SK-N-SH treated with all-trans-retinoic acid at 6 μM for 48 hours (cell line): ENCODE measurements at regions not wholly inside any gene's neighbourhood (a gene's known extent, or its start where the extent isn't known, plus 50 kb on each side); places are given as distances from the start of the nearest gene placed in this dataset.

Experiments
- ATAC-seq: fragments of 200-7000 bp; cut with Tn5 transposase; 3 replicates; pipeline ENCODE4 v1.9.1; 2020; ENCODE audit warnings: mild to moderate bottlenecking, moderate library complexity
- ARNTL ChIP-seq: fragments of 450-650 bp; formaldehyde crosslinking; IDR thresholded peaks from 2 replicates; pipeline ENCODE4 v1.5.0; 2020; ENCODE audit warnings: low read depth, mild to moderate bottlenecking, moderate library complexity, borderline replicate concordance
- CSDC2 ChIP-seq: fragments of 250-450 bp; sonication (Bioruptor Pico); IDR thresholded peaks from 2 replicates; pipeline ENCODE4 v1.5.0; 2020; ENCODE audit warnings: mild to moderate bottlenecking, moderate library complexity
- CSRNP3 ChIP-seq: fragments of 250-450 bp; sonication (Bioruptor Pico); IDR thresholded peaks from 2 replicates; pipeline ENCODE4 v1.5.1; 2021; ENCODE audit warnings: mild to moderate bottlenecking, moderate library complexity
- ESRRG ChIP-seq: fragments of 250-450 bp; sonication (Bioruptor Pico); IDR thresholded peaks from 2 replicates; pipeline ENCODE4 v1.6.1; 2021; ENCODE audit warnings: mild to moderate bottlenecking
- GLIS3 ChIP-seq: fragments of 250-450 bp; sonication (Bioruptor Pico); IDR thresholded peaks from 2 replicates; pipeline ENCODE4 v1.5.0; 2020; ENCODE audit warnings: mild to moderate bottlenecking, moderate library complexity
- ISL1 ChIP-seq: fragments of 250-450 bp; sonication (Bioruptor Pico); IDR thresholded peaks from 2 replicates; pipeline ENCODE4 v2.1.2; 2022; ENCODE audit warnings: mild to moderate bottlenecking, moderate library complexity
- PPARA ChIP-seq: fragments of 250-450 bp; sonication (Bioruptor Pico); IDR thresholded peaks from 2 replicates; pipeline ENCODE4 v1.5.0; 2020; ENCODE audit warnings: mild to moderate bottlenecking, borderline replicate concordance
- RARB ChIP-seq: fragments of 250-450 bp; sonication (Bioruptor Pico); IDR thresholded peaks from 2 replicates; pipeline ENCODE4 v1.8.0; 2021; ENCODE audit warnings: mild to moderate bottlenecking, moderate library complexity
- SNAI2 ChIP-seq: fragments of 250-450 bp; sonication (Bioruptor Pico); IDR thresholded peaks from 2 replicates; pipeline ENCODE4 v1.5.0; 2020; ENCODE audit warnings: mild to moderate bottlenecking, moderate library complexity
- TCF4 ChIP-seq: fragments of 250-450 bp; sonication (Bioruptor Pico); IDR thresholded peaks from 2 replicates; pipeline ENCODE4 v1.8.0; 2021; ENCODE audit warnings: mild to moderate bottlenecking, moderate library complexity, borderline replicate concordance
- TOX ChIP-seq: fragments of 250-450 bp; sonication (Bioruptor Pico); IDR thresholded peaks from 2 replicates; pipeline ENCODE4 v1.8.0; 2021; ENCODE audit warnings: mild to moderate bottlenecking, moderate library complexity, borderline replicate concordance
- TSHZ2 ChIP-seq: fragments of 250-450 bp; sonication (Bioruptor Pico); IDR thresholded peaks from 2 replicates; pipeline ENCODE4 v1.5.0; 2020; ENCODE audit warnings: mild to moderate bottlenecking, moderate library complexity
- ZFP3 ChIP-seq: fragments of 250-450 bp; sonication (Bioruptor Pico); IDR thresholded peaks from 2 replicates; pipeline ENCODE4 v1.5.0; 2020; ENCODE audit warnings: mild to moderate bottlenecking, moderate library complexity
- ZFP30 ChIP-seq: fragments of 450-650 bp; formaldehyde crosslinking; IDR thresholded peaks from 2 replicates; pipeline ENCODE4 v1.5.0; 2022; ENCODE audit warnings: mild to moderate bottlenecking, moderate library complexity
- ZNF565 ChIP-seq: fragments of 450-650 bp; formaldehyde crosslinking; conservative IDR thresholded peaks from 2 replicates; pipeline ENCODE4 v1.5.0; 2020; ENCODE audit warnings: low read depth, mild to moderate bottlenecking, moderate library complexity
- ZNF70 ChIP-seq: fragments of 450-650 bp; formaldehyde crosslinking; IDR thresholded peaks from 2 replicates; pipeline ENCODE4 v1.5.0; 2020; ENCODE audit warnings: mild to moderate bottlenecking, moderate library complexity
- ZNF8 ChIP-seq: fragments of 450-650 bp; formaldehyde crosslinking; IDR thresholded peaks from 2 replicates; pipeline ENCODE4 v1.5.0; 2020; ENCODE audit warnings: mild to moderate bottlenecking, moderate library complexity
- TF ChIP-seq, protein P1 (sequence below): fragments of 250-450 bp; sonication (Bioruptor Pico); IDR thresholded peaks from 2 replicates; pipeline ENCODE4 v1.8.0; 2020; ENCODE audit warnings: mild to moderate bottlenecking, moderate library complexity, borderline replicate concordance
- TF ChIP-seq, protein P2 (sequence below): fragments of 250-450 bp; sonication (Bioruptor Pico); IDR thresholded peaks from 2 replicates; pipeline ENCODE4 v1.8.0; 2021; ENCODE audit warnings: low read depth, mild to moderate bottlenecking, moderate library complexity, borderline replicate concordance
- TF ChIP-seq, protein P3 (sequence below): fragments of 250-450 bp; sonication (Bioruptor Pico); IDR thresholded peaks from 2 replicates; pipeline ENCODE4 v1.5.1; 2020; ENCODE audit warnings: low read depth, mild to moderate bottlenecking, moderate library complexity

DNA sequence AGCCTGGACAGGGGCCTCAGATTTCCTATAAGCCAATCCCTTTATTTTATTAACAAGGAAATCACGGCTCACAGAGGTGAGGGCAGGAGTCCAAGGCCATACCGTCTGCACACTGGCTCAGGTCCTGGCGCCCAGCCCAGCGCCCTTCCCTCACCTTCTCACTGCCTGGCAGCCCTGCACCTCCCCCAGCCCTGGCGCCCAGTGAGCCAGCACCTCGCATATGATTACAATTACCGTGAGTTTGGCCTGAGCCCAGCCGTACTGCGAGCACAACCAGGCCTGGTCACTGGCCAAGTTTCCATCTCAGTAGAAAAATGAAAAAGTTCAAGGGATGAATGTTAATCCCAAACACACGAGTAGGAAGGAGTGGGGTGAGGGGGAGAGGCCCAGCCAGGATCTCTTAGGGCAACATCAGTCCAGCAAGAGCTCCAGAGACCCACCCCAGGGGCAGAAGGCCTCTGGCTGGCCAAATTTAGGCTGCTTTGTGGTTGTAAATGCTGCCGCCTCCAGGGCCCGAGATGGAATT is 68.4 kb downstream of the MCFD2 start (continued):
- TF ChIP-seq, protein P1, sequence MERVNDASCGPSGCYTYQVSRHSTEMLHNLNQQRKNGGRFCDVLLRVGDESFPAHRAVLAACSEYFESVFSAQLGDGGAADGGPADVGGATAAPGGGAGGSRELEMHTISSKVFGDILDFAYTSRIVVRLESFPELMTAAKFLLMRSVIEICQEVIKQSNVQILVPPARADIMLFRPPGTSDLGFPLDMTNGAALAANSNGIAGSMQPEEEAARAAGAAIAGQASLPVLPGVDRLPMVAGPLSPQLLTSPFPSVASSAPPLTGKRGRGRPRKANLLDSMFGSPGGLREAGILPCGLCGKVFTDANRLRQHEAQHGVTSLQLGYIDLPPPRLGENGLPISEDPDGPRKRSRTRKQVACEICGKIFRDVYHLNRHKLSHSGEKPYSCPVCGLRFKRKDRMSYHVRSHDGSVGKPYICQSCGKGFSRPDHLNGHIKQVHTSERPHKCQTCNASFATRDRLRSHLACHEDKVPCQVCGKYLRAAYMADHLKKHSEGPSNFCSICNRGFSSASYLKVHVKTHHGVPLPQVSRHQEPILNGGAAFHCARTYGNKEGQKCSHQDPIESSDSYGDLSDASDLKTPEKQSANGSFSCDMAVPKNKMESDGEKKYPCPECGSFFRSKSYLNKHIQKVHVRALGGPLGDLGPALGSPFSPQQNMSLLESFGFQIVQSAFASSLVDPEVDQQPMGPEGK (CRISPR knock-in tag) = no peak; the same call in 1 of the 2 replicates
- peak; percentile 22; the same call in 1 of the 2 replicates for TF ChIP-seq TOX (CRISPR knock-in tag)
- 0 out of 2 replicates have a peak, but pooled peaks have one; percentile 2 for TF ChIP-seq CSRNP3 (CRISPR knock-in tag)
- no peak for TF ChIP-seq ARNTL (CRISPR knock-in tag)
- peak; percentile 86 for TF ChIP-seq ISL1 (CRISPR knock-in tag)

DNA sequence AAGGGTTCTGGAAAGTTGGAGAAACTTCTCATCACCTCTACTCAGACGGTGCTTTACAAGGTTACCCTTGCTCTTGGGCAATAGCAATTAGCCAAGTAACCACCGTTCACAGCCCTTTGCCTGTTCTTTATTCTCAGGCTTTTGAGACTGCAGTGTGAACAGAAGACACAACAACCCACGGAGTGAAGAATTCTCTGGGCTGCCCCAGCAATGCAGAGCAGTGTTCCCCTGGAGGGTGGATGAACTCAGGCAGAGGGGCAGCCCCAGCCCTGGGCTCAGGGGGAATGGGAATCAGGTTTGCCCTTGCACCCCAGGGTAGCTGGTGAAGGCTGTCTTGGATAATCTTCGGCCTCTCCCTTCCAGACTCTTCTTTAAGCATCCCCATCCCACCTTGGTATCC is 69.1 kb downstream of the MCFD2 start:
- no peak for TF ChIP-seq ZNF565
- no peak for TF ChIP-seq CSDC2 (CRISPR knock-in tag)
- no peak for TF ChIP-seq PPARA (CRISPR knock-in tag)
- no peak for TF ChIP-seq CSRNP3 (CRISPR knock-in tag)
- TF ChIP-seq, protein P2, sequence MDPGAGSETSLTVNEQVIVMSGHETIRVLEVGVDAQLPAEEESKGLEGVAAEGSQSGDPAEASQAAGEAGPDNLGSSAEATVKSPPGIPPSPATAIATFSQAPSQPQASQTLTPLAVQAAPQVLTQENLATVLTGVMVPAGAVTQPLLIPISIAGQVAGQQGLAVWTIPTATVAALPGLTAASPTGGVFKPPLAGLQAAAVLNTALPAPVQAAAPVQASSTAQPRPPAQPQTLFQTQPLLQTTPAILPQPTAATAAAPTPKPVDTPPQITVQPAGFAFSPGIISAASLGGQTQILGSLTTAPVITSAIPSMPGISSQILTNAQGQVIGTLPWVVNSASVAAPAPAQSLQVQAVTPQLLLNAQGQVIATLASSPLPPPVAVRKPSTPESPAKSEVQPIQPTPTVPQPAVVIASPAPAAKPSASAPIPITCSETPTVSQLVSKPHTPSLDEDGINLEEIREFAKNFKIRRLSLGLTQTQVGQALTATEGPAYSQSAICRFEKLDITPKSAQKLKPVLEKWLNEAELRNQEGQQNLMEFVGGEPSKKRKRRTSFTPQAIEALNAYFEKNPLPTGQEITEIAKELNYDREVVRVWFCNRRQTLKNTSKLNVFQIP (CRISPR knock-in tag) = no peak
- TF ChIP-seq SNAI2 (CRISPR knock-in tag) = no peak
- TF ChIP-seq RARB = no peak
- no peak for TF ChIP-seq ZFP3 (CRISPR knock-in tag)
- TF ChIP-seq, protein P1 (CRISPR knock-in tag) = no peak
- no peak for TF ChIP-seq ARNTL (CRISPR knock-in tag)
- TF ChIP-seq ESRRG (CRISPR knock-in tag) = no peak
- TF ChIP-seq, protein P3, sequence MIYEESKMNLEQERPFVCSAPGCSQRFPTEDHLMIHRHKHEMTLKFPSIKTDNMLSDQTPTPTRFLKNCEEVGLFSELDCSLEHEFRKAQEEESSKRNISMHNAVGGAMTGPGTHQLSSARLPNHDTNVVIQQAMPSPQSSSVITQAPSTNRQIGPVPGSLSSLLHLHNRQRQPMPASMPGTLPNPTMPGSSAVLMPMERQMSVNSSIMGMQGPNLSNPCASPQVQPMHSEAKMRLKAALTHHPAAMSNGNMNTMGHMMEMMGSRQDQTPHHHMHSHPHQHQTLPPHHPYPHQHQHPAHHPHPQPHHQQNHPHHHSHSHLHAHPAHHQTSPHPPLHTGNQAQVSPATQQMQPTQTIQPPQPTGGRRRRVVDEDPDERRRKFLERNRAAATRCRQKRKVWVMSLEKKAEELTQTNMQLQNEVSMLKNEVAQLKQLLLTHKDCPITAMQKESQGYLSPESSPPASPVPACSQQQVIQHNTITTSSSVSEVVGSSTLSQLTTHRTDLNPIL (CRISPR knock-in tag) = no peak
- TF ChIP-seq GLIS3 (CRISPR knock-in tag) = no peak
- no peak for TF ChIP-seq ISL1 (CRISPR knock-in tag)
- TF ChIP-seq TCF4 (CRISPR knock-in tag) = no peak
- TF ChIP-seq ZNF8 (CRISPR knock-in tag) = no peak
- TF ChIP-seq TOX (CRISPR knock-in tag) = no peak
- TF ChIP-seq ZFP30 (CRISPR knock-in tag) = no peak
- TF ChIP-seq TSHZ2 (CRISPR knock-in tag) = no peak
- TF ChIP-seq ZNF70 (CRISPR knock-in tag) = no peak
- ATAC-seq = peak; percentile 12
